H54 (cell line): ENCODE measurements at regions not wholly inside any gene's neighbourhood (a gene's known extent, or its start where the extent isn't known, plus 50 kb on each side); places are given as distances from the start of the nearest gene placed in this dataset.

Experiments
- DNase-seq: peaks from one replicate; pipeline ENCODE4 v3.0.0; 2011; ENCODE audit warnings: low spot score, mixed read lengths; ENCODE audit not compliant: insufficient read length
- FAIRE-seq: peaks from 3 replicates; lab custom pipeline; 2011; peaks lifted over from hg19 to GRCh38; lab: Jason Lieb, UNC
- POLR2A ChIP-seq: IDR thresholded peaks from 2 replicates; pipeline ENCODE4 v1.6.1; 2011; ENCODE audit warnings: low read depth, mild to moderate bottlenecking, low read length

GRCh38 chr2:192876698-192877097 is 682.0 kb upstream of the TMEFF2 start:
- TF ChIP-seq POLR2A: no peak

GRCh38 chr2:192854706-192855105 is 660.0 kb upstream of the TMEFF2 start:
- no peak for FAIRE-seq
- no peak for TF ChIP-seq POLR2A

More at GRCh38 chr2:192876698-192877097, 682.0 kb upstream of the TMEFF2 start:
- FAIRE-seq: no peak
- DNase-seq: no peak

GRCh38 chr2:192854031-192854430 is 659.3 kb upstream of the TMEFF2 start:
- DNase-seq (no peak), FAIRE-seq (no peak)
- no peak for TF ChIP-seq POLR2A

More at GRCh38 chr2:192854706-192855105, 660.0 kb upstream of the TMEFF2 start:
- DNase-seq: no peak

DNA sequence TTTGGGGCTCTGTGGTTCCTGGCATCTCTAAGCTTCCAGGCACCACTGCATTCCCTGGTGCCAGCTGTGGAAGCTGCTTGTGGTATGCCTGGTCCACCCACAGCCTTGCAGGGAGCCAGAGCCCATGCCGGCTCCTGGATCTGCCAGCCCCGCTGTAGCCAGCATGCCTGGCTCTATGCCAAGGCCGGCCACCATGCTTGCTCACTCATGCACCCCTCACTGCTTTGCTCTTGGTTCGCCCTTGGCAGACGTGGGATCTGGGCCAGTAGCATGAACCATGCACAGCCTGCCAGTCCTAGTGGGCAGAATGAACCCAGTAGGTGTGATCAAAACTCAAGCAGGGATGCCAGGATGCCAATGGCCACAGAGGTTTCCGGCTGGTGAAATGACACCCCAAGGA is 634.2 kb upstream of the TMEFF2 start:
- TF ChIP-seq POLR2A: no peak
- FAIRE-seq: no peak
- no peak for DNase-seq

DNA sequence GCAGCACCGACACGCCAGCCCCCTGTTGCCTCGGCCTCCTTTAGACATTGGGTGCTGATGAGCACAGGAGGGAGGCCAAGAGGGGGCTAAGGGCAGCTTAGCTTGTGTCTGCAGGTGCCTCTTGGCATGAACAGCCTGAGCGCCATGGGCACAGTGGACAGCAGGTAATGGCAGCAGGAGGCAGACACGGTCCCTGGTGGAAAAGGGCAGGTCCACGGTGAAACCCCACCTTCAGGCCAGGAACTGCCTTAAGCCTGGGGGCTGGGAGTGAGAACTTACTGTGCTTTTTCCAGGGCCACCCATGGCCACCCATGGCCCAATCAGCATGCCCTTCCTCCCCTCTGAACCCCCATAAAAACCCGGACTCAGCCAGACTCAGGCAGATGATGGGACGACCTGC is 633.4 kb upstream of the TMEFF2 start:
- no peak for TF ChIP-seq POLR2A
- DNase-seq: no peak
- FAIRE-seq: no peak

GRCh38 chr2:192827735-192828134 is 633.0 kb upstream of the TMEFF2 start:
- no peak for TF ChIP-seq POLR2A
- FAIRE-seq (no peak), DNase-seq (no peak)

DNA sequence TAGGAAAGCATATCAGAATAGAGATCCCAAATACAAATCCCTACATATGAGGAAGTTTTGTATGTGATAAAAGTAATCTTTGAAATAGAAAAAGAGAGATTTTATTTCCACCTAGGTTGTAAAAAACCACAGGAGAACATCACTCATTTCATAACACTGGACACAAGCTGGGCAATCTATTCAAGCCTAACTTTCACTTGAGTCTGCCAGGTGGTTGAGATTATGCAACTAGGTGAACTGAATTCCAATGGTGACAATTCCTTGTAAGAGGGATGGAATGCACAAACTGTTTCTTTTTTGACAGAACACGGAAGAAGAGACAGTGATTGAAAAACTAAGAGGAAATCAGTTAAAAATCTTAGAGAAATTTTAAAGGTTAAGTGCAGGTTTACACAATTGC is 619.6 kb upstream of the TMEFF2 start:
- DNase-seq (no peak), FAIRE-seq (no peak)
- TF ChIP-seq POLR2A: no peak

GRCh38 chr2:192813341-192813740 is 618.6 kb upstream of the TMEFF2 start:
- no peak for DNase-seq
- FAIRE-seq: no peak
- no peak for TF ChIP-seq POLR2A

- no peak for DNase-seq
- no peak for TF ChIP-seq POLR2A
- FAIRE-seq: no peak
Measured at GRCh38 chr2:192809173-192809572, 614.4 kb upstream of the TMEFF2 start.

- FAIRE-seq (no peak), DNase-seq (no peak)
- TF ChIP-seq POLR2A: no peak
Measured at GRCh38 chr2:192783643-192784042, 588.9 kb upstream of the TMEFF2 start.

DNA sequence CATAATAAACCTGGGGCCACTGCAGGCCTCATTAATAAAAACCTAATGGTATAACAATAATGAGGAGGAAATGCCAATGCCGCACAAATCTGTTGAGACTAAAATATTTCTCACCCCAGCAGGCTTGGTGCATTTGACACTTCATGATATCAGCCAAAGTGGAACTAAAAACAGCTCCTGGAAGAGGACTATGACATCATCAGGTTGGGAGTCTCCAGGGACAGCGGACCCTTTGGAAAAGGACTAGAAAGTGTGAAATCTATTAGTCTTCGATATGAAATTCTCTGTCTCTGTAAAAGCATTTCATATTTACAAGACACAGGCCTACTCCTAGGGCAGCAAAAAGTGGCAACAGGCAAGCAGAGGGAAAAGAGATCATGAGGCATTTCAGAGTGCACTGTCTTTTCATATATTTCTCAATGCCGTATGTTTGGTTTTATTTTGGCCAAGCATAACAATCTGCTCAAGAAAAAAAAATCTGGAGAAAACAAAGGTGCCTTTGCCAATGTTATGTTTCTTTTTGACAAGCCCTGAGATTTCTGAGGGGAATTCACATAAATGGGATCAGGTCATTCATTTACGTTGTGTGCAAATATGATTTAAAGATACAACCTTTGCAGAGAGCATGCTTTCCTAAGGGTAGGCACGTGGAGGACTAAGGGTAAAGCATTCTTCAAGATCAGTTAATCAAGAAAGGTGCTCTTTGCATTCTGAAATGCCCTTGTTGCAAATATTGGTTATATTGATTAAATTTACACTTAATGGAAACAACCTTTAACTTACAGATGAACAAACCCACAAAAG is 580.9 kb upstream of the TMEFF2 start:
- FAIRE-seq: no peak
- no peak for TF ChIP-seq POLR2A
- no peak for DNase-seq

DNA sequence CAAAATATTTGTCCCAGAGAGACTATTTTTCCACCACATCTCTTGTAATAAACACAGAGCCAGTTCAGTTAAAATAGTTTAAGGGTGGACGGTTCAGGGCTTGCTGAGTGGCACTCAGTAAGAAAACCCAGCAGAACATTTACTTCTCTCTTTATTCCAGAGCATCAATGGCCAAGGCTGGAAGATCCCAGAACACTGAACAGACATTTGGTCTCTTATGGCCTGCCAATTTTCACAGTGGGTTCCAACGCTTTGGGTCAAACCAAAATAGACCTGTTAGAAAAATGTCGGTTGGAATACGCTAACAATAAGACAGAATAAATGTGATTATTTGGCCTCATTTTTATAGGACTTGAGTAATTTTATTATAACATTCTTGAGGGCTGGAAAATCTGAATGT is 580.3 kb upstream of the TMEFF2 start:
- no peak for TF ChIP-seq POLR2A
- DNase-seq: no peak
- FAIRE-seq: no peak

GRCh38 chr2:192773044-192773443 is 578.3 kb upstream of the TMEFF2 start:
- TF ChIP-seq POLR2A: no peak
- DNase-seq (no peak), FAIRE-seq (no peak)

- FAIRE-seq (peak; percentile 61), DNase-seq (no peak)
- TF ChIP-seq POLR2A: no peak
Measured at GRCh38 chr2:192749611-192750200, 555.0 kb upstream of the TMEFF2 start.

DNA sequence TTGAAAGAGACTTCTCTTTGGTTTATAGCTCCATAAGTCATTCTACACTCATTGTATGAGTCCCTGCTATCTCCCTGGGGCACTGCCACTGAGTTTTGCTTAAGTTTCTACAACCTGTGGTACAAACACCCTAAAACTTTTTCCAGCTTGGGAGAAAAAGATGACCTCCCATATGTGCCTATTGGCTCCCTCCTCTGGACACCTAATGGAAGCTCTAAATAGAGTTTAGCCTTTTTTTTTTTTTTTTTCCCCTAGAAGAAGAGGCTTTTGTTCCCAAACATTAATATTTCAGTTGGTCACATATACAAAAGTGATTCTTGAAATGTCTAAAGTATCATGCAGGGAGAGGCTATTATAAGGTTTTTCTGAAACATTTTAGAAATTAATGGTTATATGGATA is 547.2 kb upstream of the TMEFF2 start:
- DNase-seq: no peak
- FAIRE-seq: peak; percentile 66
- no peak for TF ChIP-seq POLR2A

DNA sequence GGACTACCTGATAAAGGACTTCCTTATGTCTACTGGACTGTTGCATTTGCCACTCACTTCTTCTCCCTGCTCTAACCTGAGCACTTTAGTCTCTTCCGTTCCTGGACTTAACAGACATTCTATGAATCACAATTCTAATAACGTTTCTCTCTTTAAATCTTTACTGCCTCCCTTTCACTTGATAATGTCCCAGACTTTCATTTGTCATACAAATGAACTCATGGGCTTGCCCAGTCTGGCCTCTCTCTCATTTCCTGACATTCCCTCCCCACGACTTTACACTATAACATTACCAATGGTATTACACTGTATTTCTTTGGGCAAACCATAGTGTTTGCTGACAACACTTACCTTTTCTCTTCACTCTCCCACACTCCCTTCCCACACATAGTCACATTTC is 540.7 kb upstream of the TMEFF2 start:
- TF ChIP-seq POLR2A: no peak
- FAIRE-seq (no peak), DNase-seq (no peak)
